ENCODE measurements at regions not wholly inside any gene's neighbourhood (a gene's known extent, or its start where the extent isn't known, plus 50 kb on each side); places are given as distances from the start of the nearest gene placed in this dataset.

DNA sequence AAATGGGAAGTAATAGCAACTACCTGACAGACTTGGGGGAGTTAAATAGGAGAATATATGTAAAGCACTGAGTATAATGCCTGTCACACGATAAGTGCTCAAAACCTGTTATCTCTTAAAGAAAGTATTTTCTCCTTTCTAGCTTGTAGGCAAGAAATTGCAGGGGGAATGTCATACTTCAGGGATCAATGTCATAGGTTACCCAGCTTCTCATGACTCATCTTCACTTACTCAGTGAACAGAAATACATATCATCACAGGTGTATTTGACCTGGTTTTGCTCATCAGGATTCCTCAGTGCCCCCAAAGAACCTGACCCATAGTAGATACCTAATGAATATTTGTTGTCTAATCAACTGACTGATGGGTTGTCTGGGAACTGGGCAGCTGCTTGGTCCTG lies 285.0 kb upstream of the ATP2B1 start:
- ChIA-PET CTCF (no interaction called here), POLR2A (no interaction called here)
- Histone ChIP-seq H3K4me1 (ENCODE audit: control insufficient read depth, extremely low read depth, insufficient read depth, low read length) (no peaks in the 10 kb centered on the region), H4K20me1 (replicated peaks; ENCODE audit: control insufficient read depth, extremely low read depth, insufficient read depth, low read length) (no peaks in the 10 kb centered on the region), H3K4me2 (ENCODE audit: insufficient read depth, low read length) (no peak overlapping the region), H3K27ac (ENCODE audit: insufficient read depth, low read depth, low read length) (no peak overlapping the region), H3K9ac (replicated peaks; ENCODE audit: extremely low read depth, insufficient read depth, low read length) (no peak overlapping the region), H3K9me1 (replicated peaks; ENCODE audit: control insufficient read depth, extremely low read depth, insufficient read depth, low read length) (no peaks in the 10 kb centered on the region), H3K79me2 (ENCODE audit: control insufficient read depth, insufficient read depth, low read length) (no peaks in the 10 kb centered on the region), H3K4me3 (replicated peaks in 1 of 3; ENCODE audit: insufficient read depth in 1 of 3, low read depth in 1 of 3, low read length in 3 of 3) (no peak overlapping the region), H3K9me3 (replicated peaks; ENCODE audit: control insufficient read depth, insufficient read depth, low read length) (no peaks in the 10 kb centered on the region), H2AFZ (ENCODE audit: low read depth, low read length) (no peak overlapping the region), H3K36me3 (ENCODE audit: control insufficient read depth in 2 of 2, extremely low read depth in 1 of 2, insufficient read depth in 2 of 2, low read length in 2 of 2) (no peaks in the 10 kb centered on the region), H3K27me3 (ENCODE audit: control insufficient read depth in 2 of 2, insufficient read depth in 2 of 2, low read length in 2 of 2) (no peaks in the 10 kb centered on the region)
- FAIRE-seq (no peak), DNase-seq (ENCODE audit: low read depth, low spot score) (no peak)
- dilution Hi-C loops (cut with MboI; ENCODE audit: extremely low pct_ligation_motif_present, low sequenced_read_pairs): no loop called here
- intact Hi-C loops (cut with micrococcal nuclease): no loop called here
- BruUV-seq (replicated peaks): no TSS peak
- no peak for TF ChIP-seq GATA2 (IDR thresholded peaks at IDR 0.05; ENCODE audit: insufficient read depth, insufficient read length, low read depth, low read length)
- no peak for TF ChIP-seq POLR2AphosphoS5 (IDR thresholded peaks at IDR 0.05; ENCODE audit: insufficient read depth, low read depth, low read length)
- TF ChIP-seq MYC (IDR thresholded peaks at IDR 0.05; ENCODE audit: low read depth, low read length): no peak
- no peak for TF ChIP-seq EZH2 (IDR thresholded peaks at IDR 0.05; ENCODE audit: borderline replicate concordance, low read depth, low read length, severe bottlenecking)
- no peak for TF ChIP-seq FOS (IDR thresholded peaks at IDR 0.05; ENCODE audit: borderline replicate concordance, insufficient read depth, low read length)
- TF ChIP-seq, protein P1, sequence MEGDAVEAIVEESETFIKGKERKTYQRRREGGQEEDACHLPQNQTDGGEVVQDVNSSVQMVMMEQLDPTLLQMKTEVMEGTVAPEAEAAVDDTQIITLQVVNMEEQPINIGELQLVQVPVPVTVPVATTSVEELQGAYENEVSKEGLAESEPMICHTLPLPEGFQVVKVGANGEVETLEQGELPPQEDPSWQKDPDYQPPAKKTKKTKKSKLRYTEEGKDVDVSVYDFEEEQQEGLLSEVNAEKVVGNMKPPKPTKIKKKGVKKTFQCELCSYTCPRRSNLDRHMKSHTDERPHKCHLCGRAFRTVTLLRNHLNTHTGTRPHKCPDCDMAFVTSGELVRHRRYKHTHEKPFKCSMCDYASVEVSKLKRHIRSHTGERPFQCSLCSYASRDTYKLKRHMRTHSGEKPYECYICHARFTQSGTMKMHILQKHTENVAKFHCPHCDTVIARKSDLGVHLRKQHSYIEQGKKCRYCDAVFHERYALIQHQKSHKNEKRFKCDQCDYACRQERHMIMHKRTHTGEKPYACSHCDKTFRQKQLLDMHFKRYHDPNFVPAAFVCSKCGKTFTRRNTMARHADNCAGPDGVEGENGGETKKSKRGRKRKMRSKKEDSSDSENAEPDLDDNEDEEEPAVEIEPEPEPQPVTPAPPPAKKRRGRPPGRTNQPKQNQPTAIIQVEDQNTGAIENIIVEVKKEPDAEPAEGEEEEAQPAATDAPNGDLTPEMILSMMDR (IDR thresholded peaks at IDR 0.05; ENCODE audit: extremely low read depth in 1 of 2, insufficient read depth in 1 of 2, low read depth in 1 of 2, low read length in 2 of 2): no peak
- no peak for TF ChIP-seq POLR2A (IDR thresholded peaks at IDR 0.05; ENCODE audit: low read depth, low read length)
- TF ChIP-seq, protein P2, sequence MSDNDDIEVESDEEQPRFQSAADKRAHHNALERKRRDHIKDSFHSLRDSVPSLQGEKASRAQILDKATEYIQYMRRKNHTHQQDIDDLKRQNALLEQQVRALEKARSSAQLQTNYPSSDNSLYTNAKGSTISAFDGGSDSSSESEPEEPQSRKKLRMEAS (IDR thresholded peaks at IDR 0.05; ENCODE audit: insufficient read depth, insufficient read length): no peak
- TF ChIP-seq JUN (IDR thresholded peaks at IDR 0.05; ENCODE audit: borderline replicate concordance, insufficient read depth, insufficient read length, low read depth): no peak
